ENCODE measurements at regions not wholly inside any gene's neighbourhood (a gene's known extent, or its start where the extent isn't known, plus 50 kb on each side); places are given as distances from the start of the nearest gene placed in this dataset.
A peak's percentile ranks its signal among the peaks of the same experiment; 100 is the strongest.

- Histone ChIP-seq H3K4me3 (ENCODE audit: low read depth in 1 of 2, low read length in 2 of 2) (no peak overlapping the region), H2AFZ (ENCODE audit: low read depth, low read length) (no peak overlapping the region), H3K9me3 (ENCODE audit: insufficient read depth, low read length, severe bottlenecking) (peaks cover 6% of the 10 kb centered on the region), H3K27ac (ENCODE audit: low read length) (no peak overlapping the region), H3K27me3 (ENCODE audit: insufficient read depth, low read length, poor library complexity) (no peaks in the 10 kb centered on the region), H3K4me1 (ENCODE audit: insufficient read depth, low read length) (peaks cover 3% of the 10 kb centered on the region), H3K4me2 (ENCODE audit: insufficient read depth, low read length) (no peak overlapping the region), H4K20me1 (ENCODE audit: insufficient read depth, low read length) (no peaks in the 10 kb centered on the region), H3K9ac (ENCODE audit: low read depth, low read length) (no peak overlapping the region), H3K79me2 (ENCODE audit: insufficient read depth, low read length) (no peaks in the 10 kb centered on the region), H3K36me3 (ENCODE audit: insufficient read depth, low read length) (no peaks in the 10 kb centered on the region)
- DNase-seq: no peak
- TF ChIP-seq EZH2 (IDR thresholded peaks at IDR 0.05; ENCODE audit: borderline replicate concordance, low read depth, low read length, severe bottlenecking): no peak
- TF ChIP-seq CTCF (IDR thresholded peaks at IDR 0.05; ENCODE audit: borderline replicate concordance, extremely low read depth, low read length, poor library complexity, severe bottlenecking): no peak
- ATAC-seq (ENCODE audit: insufficient read depth, low read depth): no peak
Measured at GRCh38 chr1:221795380-221795779, 53.5 kb upstream of the DUSP10 start.

- Histone ChIP-seq H4K20me1 (ENCODE audit: insufficient read depth, low read length) (no peaks in the 10 kb centered on the region), H3K79me2 (ENCODE audit: insufficient read depth, low read length) (no peaks in the 10 kb centered on the region), H2AFZ (ENCODE audit: low read depth, low read length) (no peak overlapping the region), H3K4me2 (ENCODE audit: insufficient read depth, low read length) (no peak overlapping the region), H3K27me3 (ENCODE audit: insufficient read depth, low read length, poor library complexity) (no peaks in the 10 kb centered on the region), H3K36me3 (ENCODE audit: insufficient read depth, low read length) (no peaks in the 10 kb centered on the region), H3K4me1 (ENCODE audit: insufficient read depth, low read length) (no peaks in the 10 kb centered on the region), H3K4me3 (ENCODE audit: low read depth in 1 of 2, low read length in 2 of 2) (no peak overlapping the region), H3K27ac (ENCODE audit: low read length) (no peak overlapping the region), H3K9me3 (ENCODE audit: insufficient read depth, low read length, severe bottlenecking) (peaks cover 6% of the 10 kb centered on the region), H3K9ac (ENCODE audit: low read depth, low read length) (no peak overlapping the region)
- TF ChIP-seq EZH2 (IDR thresholded peaks at IDR 0.05; ENCODE audit: borderline replicate concordance, low read depth, low read length, severe bottlenecking) (no peak), CTCF (IDR thresholded peaks at IDR 0.05; ENCODE audit: borderline replicate concordance, extremely low read depth, low read length, poor library complexity, severe bottlenecking) (no peak)
- DNase-seq (no peak), ATAC-seq (ENCODE audit: insufficient read depth, low read depth) (no peak)
Measured at GRCh38 chr1:221794935-221795334, 53.0 kb upstream of the DUSP10 start.

GRCh38 chr1:221794079-221794670 is 52.3 kb upstream of the DUSP10 start:
- no peaks in the 10 kb centered on the region for H3K9me3 ChIP-seq (ENCODE audit: insufficient read depth, low read length, severe bottlenecking)
- no peaks in the 10 kb centered on the region for H3K36me3 ChIP-seq (ENCODE audit: insufficient read depth, low read length)
- H3K9ac ChIP-seq (ENCODE audit: low read depth, low read length): no peak overlapping the region
- peak; percentile 29; the same call in 1 of the 3 replicates for ATAC-seq (ENCODE audit: insufficient read depth, low read depth)
- no peaks in the 10 kb centered on the region for H3K27me3 ChIP-seq (ENCODE audit: insufficient read depth, low read length, poor library complexity)
- H3K4me2 ChIP-seq (ENCODE audit: insufficient read depth, low read length): no peak overlapping the region
- no peaks in the 10 kb centered on the region for H4K20me1 ChIP-seq (ENCODE audit: insufficient read depth, low read length)
- H2AFZ ChIP-seq (ENCODE audit: low read depth, low read length): no peak overlapping the region
- TF ChIP-seq CTCF (IDR thresholded peaks at IDR 0.05; ENCODE audit: borderline replicate concordance, extremely low read depth, low read length, poor library complexity, severe bottlenecking) (no peak), EZH2 (IDR thresholded peaks at IDR 0.05; ENCODE audit: borderline replicate concordance, low read depth, low read length, severe bottlenecking) (no peak)
- no peaks in the 10 kb centered on the region for H3K79me2 ChIP-seq (ENCODE audit: insufficient read depth, low read length)
- no peak for DNase-seq
- no peak overlapping the region for H3K4me3 ChIP-seq (ENCODE audit: low read depth in 1 of 2, low read length in 2 of 2)
- no peak overlapping the region for H3K27ac ChIP-seq (ENCODE audit: low read length)
- no peaks in the 10 kb centered on the region for H3K4me1 ChIP-seq (ENCODE audit: insufficient read depth, low read length)

Data from DND-41 (cell line).